T-cell (primary cell): ENCODE measurements at regions not wholly inside any gene's neighbourhood (a gene's known extent, or its start where the extent isn't known, plus 50 kb on each side); places are given as distances from the start of the nearest gene placed in this dataset.

Experiments used
- ATAC-seq, 4 experiments: fragments of 200-7000 bp in 3 of 4; fragments of 150-1000 bp in 1 of 4; cut with Tn5 transposase; replicated peaks in 1 of 4; 1 replicate in 3 of 4; 2 replicates in 1 of 4; pipeline ENCODE4 v1.10.0; 2021; ENCODE audit warnings: moderate library complexity in 3 of 4, mild to moderate bottlenecking in 2 of 4, moderate number of reproducible peaks in 1 of 4
- CTCF ChIA-PET, 2 donors: fragments of 300-600 bp; sonication (Branson Sonifier 250); formaldehyde crosslinking; loops; one replicate each; lab custom pipeline; 2022; ENCODE audit warnings: antibody characterized with exemption in 2 of 2; lab: Charles Lee
- POLR2A ChIA-PET, 2 donors: fragments of 300-600 bp; sonication (Branson Sonifier 250); formaldehyde crosslinking; loops; one replicate each; lab custom pipeline; 2022; ENCODE audit warnings: antibody characterized with exemption in 2 of 2; lab: Charles Lee
- DNase-seq, 35 experiments: peaks; one replicate each; pipeline versions ENCODE4 v3.0.0 to v3.0.0-alpha.2; 2013 to 2023
- H3K27ac ChIP-seq: one replicate; pipeline ENCODE4 v1.5.1; 2013; ENCODE audit warnings: low read length
- H3K27me3 ChIP-seq, 2 experiments: replicated peaks in 1 of 2; 1 replicate in 1 of 2; 2 replicates in 1 of 2; pipeline versions ENCODE4 v1.6.1 to v1.7.0; 2013; ENCODE audit warnings: low read length in 1 of 2, mixed read lengths in 1 of 2; ENCODE audit not compliant: control insufficient read depth in 2 of 2, insufficient read depth in 2 of 2; ENCODE audit errors: extremely low read depth in 1 of 2
- H3K36me3 ChIP-seq, 2 donors: 1 replicate in 1 of 2; 2 replicates in 1 of 2; pipeline versions ENCODE4 v1.6.1 to v1.7.0; 2013; ENCODE audit warnings: low read length in 1 of 2; ENCODE audit not compliant: control insufficient read depth in 2 of 2, insufficient read depth in 1 of 2; ENCODE audit errors: extremely low read depth in 1 of 2
- H3K4me1 ChIP-seq, 2 experiments: 1 replicate in 1 of 2; 2 replicates in 1 of 2; pipeline versions ENCODE4 v1.6.1 to v1.7.0; 2013; ENCODE audit warnings: low read length in 2 of 2, mixed read lengths in 1 of 2; ENCODE audit not compliant: insufficient read depth in 2 of 2, control insufficient read depth in 1 of 2; ENCODE audit errors: extremely low read depth in 1 of 2
- H3K4me3 ChIP-seq, 2 donors: 1 replicate in 1 of 2; 2 replicates in 1 of 2; pipeline versions ENCODE4 v1.5.1 to v1.7.0; 2013; ENCODE audit warnings: mild to moderate bottlenecking in 2 of 2, low read length in 1 of 2, moderate library complexity in 1 of 2; ENCODE audit not compliant: control insufficient read depth in 1 of 2; ENCODE audit errors: extremely low read depth in 1 of 2
- H3K9me3 ChIP-seq: 2 replicates; pipeline ENCODE4 v1.7.0; 2013
- H3K27ac Mint-ChIP-seq, 2 donors: one replicate each; pipeline ENCODE4 v1.8.0; 2020 to 2021; ENCODE audit warnings: mild to moderate bottlenecking in 2 of 2, mixed read lengths in 2 of 2
- H3K27me3 Mint-ChIP-seq, 2 donors: one replicate each; pipeline ENCODE4 v1.8.0; 2021 to 2022; ENCODE audit warnings: mixed read lengths in 2 of 2
- H3K36me3 Mint-ChIP-seq: one replicate; pipeline ENCODE4 v1.8.0; 2021; ENCODE audit warnings: mixed read lengths
- H3K4me1 Mint-ChIP-seq, 3 donors: one replicate each; pipeline ENCODE4 v1.8.0; 2020 to 2022; ENCODE audit warnings: mixed read lengths in 3 of 3, mild to moderate bottlenecking in 1 of 3
- H3K4me3 Mint-ChIP-seq, 3 donors: one replicate each; pipeline ENCODE4 v1.8.0; 2020 to 2022; ENCODE audit warnings: mild to moderate bottlenecking in 3 of 3, mixed read lengths in 3 of 3, moderate library complexity in 3 of 3
- H3K9me3 Mint-ChIP-seq, 3 donors: one replicate each; pipeline ENCODE4 v1.8.0; 2020 to 2022; ENCODE audit warnings: mixed read lengths in 3 of 3
- WGBS: methylation state at CpG from one replicate; pipeline ENCODE4 v1.1.5; 2013; ENCODE audit warnings: missing lambda C conversion rate; ENCODE audit not compliant: insufficient coverage; 5-methylcytosine and 5-hydroxymethylcytosine counted together

DNA sequence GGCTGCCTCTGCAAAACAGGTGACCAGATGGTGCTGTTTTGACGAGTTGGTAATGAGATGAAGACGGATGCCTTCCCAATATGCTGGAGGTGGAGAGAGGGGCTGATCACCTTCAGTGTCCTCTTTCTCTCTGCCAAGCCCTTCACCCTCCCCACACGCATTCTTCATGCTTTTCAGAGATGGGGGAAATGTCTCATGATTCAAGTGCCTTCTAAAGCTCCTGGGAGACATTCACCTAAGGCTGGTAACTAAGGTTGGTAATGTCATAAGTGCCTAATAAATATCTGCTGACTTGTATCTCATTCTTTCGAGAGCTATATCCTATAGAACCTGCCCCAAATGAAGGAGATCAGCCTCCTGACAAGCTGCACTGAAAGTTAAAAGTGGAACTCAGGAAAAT is 86.2 kb upstream of the MBNL2 start:
- H3K27ac Mint-ChIP-seq: no peak overlapping the region
- peaks cover 0 to 5% of the 10 kb centered on the region in 2 donors for H3K27me3 Mint-ChIP-seq
- H3K36me3 Mint-ChIP-seq: no peaks in the 10 kb centered on the region
- H3K4me1 Mint-ChIP-seq: no peaks in the 10 kb centered on the region
- no peak for ATAC-seq
- Histone ChIP-seq H3K9me3 (no peaks in the 10 kb centered on the region), H3K36me3 (no peaks in the 10 kb centered on the region), H3K4me3 (no peak overlapping the region), H3K27me3 (peaks cover 0 to 4% of the 10 kb centered on the region in 2 experiments), H3K27ac (no peak overlapping the region), H3K4me1 (no peaks in the 10 kb centered on the region)
- WGBS: no CpG with 5 or more reads among the region's 4 CpGs
- DNase-seq: no peak
- no peaks in the 10 kb centered on the region for H3K9me3 Mint-ChIP-seq
- no peak overlapping the region for H3K4me3 Mint-ChIP-seq
- ChIA-PET CTCF (no interaction called here), POLR2A (no interaction called here)

DNA sequence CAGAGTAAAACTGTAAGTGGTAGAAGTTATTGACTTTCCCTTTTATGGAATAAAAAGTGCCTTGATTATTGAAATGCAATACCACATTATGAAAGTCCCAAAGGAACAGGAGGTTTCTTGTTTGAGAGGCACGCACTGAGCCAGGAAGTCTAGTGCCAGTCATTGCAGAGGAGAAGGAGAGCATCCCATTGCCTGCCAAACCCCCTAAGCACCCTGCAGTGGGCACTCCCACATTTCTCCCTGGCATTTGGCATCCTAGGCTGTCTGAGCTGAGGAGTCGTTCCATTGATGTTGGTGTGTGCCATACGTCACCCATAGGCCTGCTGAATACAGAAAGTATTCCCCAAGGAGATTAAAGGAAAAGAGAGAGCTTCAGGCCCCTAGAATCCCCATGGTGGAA is 85.7 kb upstream of the MBNL2 start:
- H3K36me3 ChIP-seq: no peaks in the 10 kb centered on the region
- ChIA-PET POLR2A (no interaction called here), CTCF (no interaction called here)
- no peak overlapping the region for H3K4me3 Mint-ChIP-seq
- no peaks in the 10 kb centered on the region for H3K9me3 Mint-ChIP-seq
- no peaks in the 10 kb centered on the region for H3K4me1 Mint-ChIP-seq
- no peaks in the 10 kb centered on the region for H3K4me1 ChIP-seq
- H3K27me3 ChIP-seq: peaks cover 0 to 4% of the 10 kb centered on the region in 2 experiments
- no peaks in the 10 kb centered on the region for H3K9me3 ChIP-seq
- ATAC-seq: no peak
- no peaks in the 10 kb centered on the region for H3K36me3 Mint-ChIP-seq
- WGBS: 96% methylated on average over 3 of the region's 3 CpGs
- DNase-seq: no peak
- H3K27ac Mint-ChIP-seq: no peak overlapping the region
- no peak overlapping the region for H3K4me3 ChIP-seq
- H3K27ac ChIP-seq: no peak overlapping the region
- peaks cover 1 to 5% of the 10 kb centered on the region in 2 donors for H3K27me3 Mint-ChIP-seq

DNA sequence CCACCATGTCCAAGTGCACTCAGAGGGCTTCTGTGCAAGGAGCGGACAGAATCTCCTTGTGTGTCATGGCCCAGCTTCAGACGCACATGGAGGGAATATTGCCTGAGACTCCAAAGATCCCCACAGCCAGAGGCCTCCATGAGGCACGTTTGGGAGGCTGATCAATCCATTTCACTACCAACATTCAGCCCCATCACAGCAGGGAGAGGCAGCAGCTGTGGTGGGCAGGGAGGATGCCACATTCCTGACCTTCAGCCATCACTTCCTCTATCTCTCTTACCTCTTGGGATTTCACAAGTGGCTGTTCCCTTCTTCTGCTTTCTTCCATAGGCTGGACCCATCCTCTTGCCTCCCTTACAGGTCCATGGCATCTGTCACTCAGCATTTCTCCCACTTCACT is 82.4 kb upstream of the MBNL2 start:
- CTCF ChIA-PET: no interaction called here
- H3K4me3 ChIP-seq: no peak overlapping the region

DNA sequence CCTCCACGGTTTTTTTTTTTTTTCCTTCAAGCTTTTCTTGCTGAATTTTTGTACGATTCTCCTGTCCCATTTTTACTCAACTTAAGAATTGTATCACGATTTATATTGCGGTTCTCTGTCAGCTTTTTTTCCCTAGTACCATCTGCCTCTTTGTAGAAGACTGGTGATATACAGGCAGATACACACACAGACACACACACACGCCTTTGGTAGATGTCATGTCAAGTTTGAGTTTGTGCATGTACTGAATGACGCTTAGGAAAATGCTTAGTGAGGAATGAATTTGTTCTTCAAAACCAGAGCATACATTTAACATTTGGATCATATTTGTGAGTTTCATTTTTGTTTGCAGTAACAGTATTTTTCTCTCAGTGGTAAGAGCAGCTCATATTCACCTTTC is 82.0 kb upstream of the MBNL2 start:
- CTCF ChIA-PET: no interaction called here
- peaks cover 0 to 9% (median 7%) of the 10 kb centered on the region in 3 donors for H3K4me1 Mint-ChIP-seq
- 57% methylated on average over 1 of the region's 6 CpGs for WGBS
- Histone ChIP-seq H3K4me3 (no peak overlapping the region), H3K4me1 (no peaks in the 10 kb centered on the region), H3K36me3 (no peaks in the 10 kb centered on the region), H3K9me3 (no peaks in the 10 kb centered on the region), H3K27me3 (peaks cover 2 to 4% of the 10 kb centered on the region in 2 experiments), H3K27ac (no peak overlapping the region)
- no peaks in the 10 kb centered on the region for H3K9me3 Mint-ChIP-seq
- DNase-seq (no peak), ATAC-seq (no peak)
- no peaks in the 10 kb centered on the region for H3K36me3 Mint-ChIP-seq
- no peak overlapping the region for H3K27ac Mint-ChIP-seq
- POLR2A ChIA-PET: interaction anchor here (0.6 kb wide), 2 partner anchors 29 to 75 kb away, joined by 4 read pairs; no protein-coding TSS in a partner anchor
- no peak overlapping the region for H3K4me3 Mint-ChIP-seq
- H3K27me3 Mint-ChIP-seq: peaks cover 12 to 19% of the 10 kb centered on the region in 2 donors

More for the DNA sequence above, 82.4 kb upstream of the MBNL2 start:
- Histone ChIP-seq H3K27me3 (peaks cover 2 to 4% of the 10 kb centered on the region in 2 experiments), H3K27ac (no peak overlapping the region), H3K4me1 (no peaks in the 10 kb centered on the region), H3K9me3 (no peaks in the 10 kb centered on the region), H3K36me3 (no peaks in the 10 kb centered on the region)
- H3K4me1 Mint-ChIP-seq: peaks cover 0 to 9% (median 7%) of the 10 kb centered on the region in 3 donors
- no peak overlapping the region for H3K27ac Mint-ChIP-seq
- H3K4me3 Mint-ChIP-seq: no peak overlapping the region
- peaks cover 12 to 16% of the 10 kb centered on the region in 2 donors for H3K27me3 Mint-ChIP-seq
- no peaks in the 10 kb centered on the region for H3K9me3 Mint-ChIP-seq
- H3K36me3 Mint-ChIP-seq: no peaks in the 10 kb centered on the region
- WGBS: 100% methylated on average over 1 of the region's 3 CpGs
- no peak for ATAC-seq
- POLR2A ChIA-PET: interaction anchor here (0.6 kb wide), 2 partner anchors 29 to 75 kb away, joined by 4 read pairs; no protein-coding TSS in a partner anchor
- no peak for DNase-seq

DNA sequence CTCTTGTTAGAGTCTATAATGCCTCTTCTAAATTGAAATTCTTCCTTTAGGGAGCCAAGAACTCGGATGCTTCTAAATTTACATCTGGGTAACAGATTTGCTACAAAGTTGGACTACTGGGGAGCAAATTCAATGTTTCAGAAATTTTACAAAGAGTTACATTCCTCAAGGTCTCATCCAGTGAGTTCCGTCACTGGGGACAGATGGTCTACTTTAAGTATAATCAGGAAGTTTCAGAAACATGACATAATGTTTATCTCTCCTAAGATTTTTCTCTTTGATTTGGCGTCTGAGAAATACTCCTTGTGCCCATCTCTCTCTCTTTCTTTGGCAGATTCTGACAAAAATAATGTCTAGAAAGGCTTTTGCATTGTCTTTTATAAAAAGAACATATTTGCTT is 81.5 kb upstream of the MBNL2 start:
- H3K9me3 Mint-ChIP-seq: no peaks in the 10 kb centered on the region
- no peaks in the 10 kb centered on the region for H3K36me3 ChIP-seq
- peaks cover 2 to 4% of the 10 kb centered on the region in 2 experiments for H3K27me3 ChIP-seq
- DNase-seq (no peak), ATAC-seq (no peak)
- no peak overlapping the region for H3K4me3 Mint-ChIP-seq
- ChIA-PET POLR2A (no interaction called here), CTCF (interaction anchor here in 1 of 2 donors (0.6 kb wide), 1 partner anchor 11 kb away, joined by 3 read pairs; no protein-coding TSS in a partner anchor)
- no peak overlapping the region for H3K27ac Mint-ChIP-seq
- WGBS: no CpG with 5 or more reads among the region's 3 CpGs
- H3K4me1 ChIP-seq: no peaks in the 10 kb centered on the region
- H3K4me1 Mint-ChIP-seq: peaks cover 0 to 9% (median 7%) of the 10 kb centered on the region in 3 donors
- no peak overlapping the region for H3K27ac ChIP-seq
- no peaks in the 10 kb centered on the region for H3K36me3 Mint-ChIP-seq
- H3K9me3 ChIP-seq: no peaks in the 10 kb centered on the region
- H3K27me3 Mint-ChIP-seq: peaks cover 12 to 20% of the 10 kb centered on the region in 2 donors
- no peak overlapping the region for H3K4me3 ChIP-seq

DNA sequence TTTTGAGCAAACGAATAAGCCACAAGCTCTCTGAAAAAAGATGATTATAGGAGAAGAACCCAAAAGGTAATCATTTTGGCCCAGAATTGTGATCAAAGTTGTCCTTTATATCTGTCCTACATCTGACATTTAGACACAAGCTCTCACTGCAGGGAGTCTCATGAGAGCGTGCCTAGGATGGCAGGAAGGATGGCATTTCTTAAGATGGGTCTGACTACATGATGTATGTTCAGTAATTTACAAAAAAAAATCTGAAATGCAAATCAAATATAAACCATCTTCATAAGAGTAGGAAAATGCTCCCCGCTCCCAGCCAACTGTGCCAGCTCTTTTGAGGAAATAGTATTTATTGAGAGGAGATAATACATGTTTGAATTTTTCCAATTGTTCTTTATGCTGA is 81.0 kb upstream of the MBNL2 start:
- Mint-ChIP-seq H3K9me3 (no peaks in the 10 kb centered on the region), H3K27ac (no peak overlapping the region), H3K36me3 (no peaks in the 10 kb centered on the region), H3K4me3 (no peak overlapping the region), H3K4me1 (peaks cover 0 to 9% (median 7%) of the 10 kb centered on the region in 3 donors), H3K27me3 (peaks cover 12 to 20% of the 10 kb centered on the region in 2 donors)
- Histone ChIP-seq H3K4me1 (no peaks in the 10 kb centered on the region), H3K27ac (no peak overlapping the region), H3K27me3 (peaks cover 2 to 4% of the 10 kb centered on the region in 2 experiments), H3K36me3 (no peaks in the 10 kb centered on the region), H3K9me3 (no peaks in the 10 kb centered on the region), H3K4me3 (no peak overlapping the region)
- CTCF ChIA-PET: interaction anchor here (0.5 to 0.6 kb wide), 3 partner anchors 11 to 182 kb away, joined by 3 to 6 read pairs (median 3); no protein-coding TSS in a partner anchor
- DNase-seq (no peak), ATAC-seq (no peak)
- POLR2A ChIA-PET: no interaction called here
- no CpG with 5 or more reads among the region's 3 CpGs for WGBS
